Spleen (tissue), 7 donors: ENCODE measurements at regions not wholly inside any gene's neighbourhood (a gene's known extent, or its start where the extent isn't known, plus 50 kb on each side); places are given as distances from the start of the nearest gene placed in this dataset.

ENCODE experiments used
- CTCF ChIP-seq, 11 experiments: fragments of 200-600 bp in 7 of 11; fragments of 450-650 bp in 4 of 11; sonication (generic) in 4 of 11; IDR thresholded peaks in 8 of 11; conservative IDR thresholded peaks in 3 of 11; 1 replicate in 7 of 11; 2 replicates in 4 of 11; pipeline versions ENCODE4 v1.4.0 to v1.8.0; 2016 to 2021; ENCODE audit warnings: antibody characterized with exemption in 11 of 11, inconsistent platforms in 4 of 11, mild to moderate bottlenecking in 1 of 11
- POLR2A ChIP-seq, 3 donors: fragments of 450-650 bp; IDR thresholded peaks; one replicate each; pipeline ENCODE4 v1.5.1; 2017; ENCODE audit warnings: antibody characterized with exemption in 3 of 3, mild to moderate bottlenecking in 1 of 3
- POLR2AphosphoS5 ChIP-seq, 3 donors: sonication (generic); formaldehyde crosslinking; IDR thresholded peaks; one replicate each; pipeline ENCODE4 v1.5.1; 2017; ENCODE audit warnings: antibody characterized with exemption in 3 of 3
- donor health status: DM: no; HTN: no; CAD: no; lungs with moderate emphysema.
- donor health status: DM: no; HTN: no; CAD: no.
- donor health status: DM: no; HTN: no; CAD: no.

DNA sequence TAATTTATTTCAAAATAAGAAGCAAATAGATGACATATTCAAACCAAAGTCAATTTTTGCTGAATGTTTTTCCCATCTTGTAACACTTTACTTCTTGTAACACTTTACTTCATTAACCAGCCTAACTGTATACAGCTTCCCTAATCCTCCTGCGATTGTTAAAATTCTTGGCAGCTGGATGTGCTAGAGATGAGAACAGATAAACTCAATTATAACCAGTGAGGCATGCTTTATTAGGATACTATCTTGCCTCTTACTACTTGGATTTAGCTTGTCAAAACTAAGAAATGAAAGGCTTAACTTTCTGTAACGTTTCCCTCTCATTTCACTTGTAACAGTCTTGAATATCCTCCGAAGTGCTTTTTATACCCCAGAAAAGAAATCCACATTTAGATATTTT lies 94.1 kb upstream of the BMP5 start:
- TF ChIP-seq POLR2AphosphoS5 (IDR thresholded peaks at IDR 0.05) (no peak), CTCF (IDR thresholded peaks at IDR 0.05 in 8 of 11, conservative IDR thresholded peaks at IDR 0.05 in 3 of 11) (no peak), POLR2A (IDR thresholded peaks at IDR 0.05) (no peak)
